CD14-positive monocyte (primary cell): ENCODE measurements at regions not wholly inside any gene's neighbourhood (a gene's known extent, or its start where the extent isn't known, plus 50 kb on each side); places are given as distances from the start of the nearest gene placed in this dataset.

Source experiments
- DNase-seq, 3 donors: peaks; one replicate each; pipeline ENCODE4 v3.0.0-alpha.2; 2011 to 2022
- H2AFZ ChIP-seq: 2 replicates; pipeline ENCODE4 v1.6.0; 2012; ENCODE audit warnings: mild to moderate bottlenecking, low read depth, low read length, inconsistent platforms; ENCODE audit not compliant: insufficient read depth, poor library complexity, severe bottlenecking
- H3K27ac ChIP-seq, 2 donors: 1 replicate in 1 of 2; 2 replicates in 1 of 2; pipeline ENCODE4 v1.5.1; 2012 to 2013; ENCODE audit warnings: low read length in 2 of 2, control low read depth in 1 of 2, inconsistent platforms in 1 of 2, low read depth in 1 of 2, mild to moderate bottlenecking in 1 of 2
- H3K27me3 ChIP-seq, 2 donors: one replicate each; pipeline versions ENCODE4 v1.6.0 to v1.6.1; 2011 to 2013; ENCODE audit warnings: low read length in 2 of 2; ENCODE audit not compliant: control insufficient read depth in 2 of 2, insufficient read depth in 2 of 2
- H3K36me3 ChIP-seq, 2 donors: replicated peaks in 1 of 2; 1 replicate in 1 of 2; 2 replicates in 1 of 2; pipeline versions ENCODE4 v1.5.1 to v1.6.1; 2012 to 2013; ENCODE audit warnings: low read length in 2 of 2, control low read depth in 1 of 2, inconsistent platforms in 1 of 2, mild to moderate bottlenecking in 1 of 2; ENCODE audit not compliant: insufficient read depth in 2 of 2, control insufficient read depth in 1 of 2
- H3K4me1 ChIP-seq, 2 donors: 1 replicate in 1 of 2; 2 replicates in 1 of 2; pipeline versions ENCODE4 v1.5.1 to v1.6.1; 2012 to 2013; ENCODE audit warnings: low read length in 2 of 2, control low read depth in 1 of 2, inconsistent platforms in 1 of 2, mild to moderate bottlenecking in 1 of 2, moderate library complexity in 1 of 2; ENCODE audit not compliant: insufficient read depth in 2 of 2, control insufficient read depth in 1 of 2
- H3K4me2 ChIP-seq: replicated peaks from 2 replicates; pipeline ENCODE3; 2012; ENCODE audit warnings: low read length, moderate library complexity, mild to moderate bottlenecking; ENCODE audit not compliant: poor library complexity, severe bottlenecking; ENCODE audit errors: extremely low read depth
- H3K4me3 ChIP-seq, 3 experiments: fragments of 200-600 bp in 1 of 3; sonication (generic) in 1 of 3; replicated peaks in 1 of 3; 1 replicate in 2 of 3; 2 replicates in 1 of 3; pipeline ENCODE4 v1.5.1; 2011 to 2013; ENCODE audit warnings: low read length in 3 of 3, mild to moderate bottlenecking in 3 of 3, control low read depth in 2 of 3, low read depth in 2 of 3, inconsistent platforms in 1 of 3, moderate library complexity in 1 of 3
- H3K79me2 ChIP-seq: 2 replicates; pipeline ENCODE4 v1.6.0; 2012; ENCODE audit warnings: mild to moderate bottlenecking, control low read depth, inconsistent platforms, low read length, moderate library complexity; ENCODE audit not compliant: insufficient read depth
- H3K9ac ChIP-seq: 2 replicates; pipeline ENCODE4 v1.6.0; 2017; ENCODE audit warnings: low read length, mild to moderate bottlenecking; ENCODE audit not compliant: insufficient read depth, poor library complexity, severe bottlenecking
- H3K9me3 ChIP-seq, 2 donors: replicated peaks in 1 of 2; 1 replicate in 1 of 2; 2 replicates in 1 of 2; pipeline versions ENCODE4 v1.5.1 to v1.6.1; 2012 to 2013; ENCODE audit warnings: low read length in 2 of 2, control low read depth in 1 of 2; ENCODE audit not compliant: control insufficient read depth in 1 of 2, insufficient read depth in 1 of 2
- H4K20me1 ChIP-seq: 2 replicates; pipeline ENCODE4 v1.6.0; 2012; ENCODE audit warnings: mild to moderate bottlenecking, low read length, control low read depth, moderate library complexity; ENCODE audit not compliant: insufficient read depth
- H3K27ac Mint-ChIP-seq, 7 donors: one replicate each; pipeline ENCODE4 v1.8.0; 2020; ENCODE audit warnings: mild to moderate bottlenecking in 7 of 7, mixed read lengths in 7 of 7, moderate library complexity in 6 of 7, inconsistent platforms in 2 of 7
- H3K27me3 Mint-ChIP-seq, 3 donors: one replicate each; pipeline ENCODE4 v1.8.0; 2021 to 2022; ENCODE audit warnings: low read depth in 3 of 3, mild to moderate bottlenecking in 3 of 3, mixed read lengths in 3 of 3, moderate library complexity in 3 of 3, inconsistent platforms in 1 of 3
- H3K36me3 Mint-ChIP-seq, 2 donors: one replicate each; pipeline ENCODE4 v1.8.0; 2020; ENCODE audit warnings: mixed read lengths in 2 of 2, inconsistent platforms in 1 of 2, mild to moderate bottlenecking in 1 of 2
- H3K4me1 Mint-ChIP-seq: one replicate; pipeline ENCODE4 v1.8.0; 2020; ENCODE audit warnings: mild to moderate bottlenecking, mixed read lengths
- H3K4me3 Mint-ChIP-seq, 2 donors: one replicate each; pipeline ENCODE4 v1.8.0; 2020; ENCODE audit warnings: mild to moderate bottlenecking in 2 of 2, mixed read lengths in 2 of 2, moderate library complexity in 1 of 2
- H3K9me3 Mint-ChIP-seq, 7 donors: one replicate each; pipeline ENCODE4 v1.8.0; 2020 to 2022; ENCODE audit warnings: mixed read lengths in 7 of 7, mild to moderate bottlenecking in 6 of 7, moderate library complexity in 6 of 7, inconsistent platforms in 2 of 7
- WGBS: methylation state at CpG from one replicate; pipeline ENCODE4 v1.1.5; 2013; ENCODE audit warnings: missing lambda C conversion rate; ENCODE audit not compliant: insufficient coverage; 5-methylcytosine and 5-hydroxymethylcytosine counted together
- intact Hi-C, 2 donors: fragments of 100-400 bp; cut with micrococcal nuclease; formaldehyde crosslinking; loops; one replicate each; pipeline versions ENCODE4 v1.15.0 to v1.15.1; 2023
- TF ChIP-seq, protein P1 (sequence below): fragments of 200-600 bp; IDR thresholded peaks from one replicate; pipeline ENCODE4 v1.8.0; 2022; ENCODE audit warnings: antibody characterized with exemption, mild to moderate bottlenecking

- TF ChIP-seq, protein P1, sequence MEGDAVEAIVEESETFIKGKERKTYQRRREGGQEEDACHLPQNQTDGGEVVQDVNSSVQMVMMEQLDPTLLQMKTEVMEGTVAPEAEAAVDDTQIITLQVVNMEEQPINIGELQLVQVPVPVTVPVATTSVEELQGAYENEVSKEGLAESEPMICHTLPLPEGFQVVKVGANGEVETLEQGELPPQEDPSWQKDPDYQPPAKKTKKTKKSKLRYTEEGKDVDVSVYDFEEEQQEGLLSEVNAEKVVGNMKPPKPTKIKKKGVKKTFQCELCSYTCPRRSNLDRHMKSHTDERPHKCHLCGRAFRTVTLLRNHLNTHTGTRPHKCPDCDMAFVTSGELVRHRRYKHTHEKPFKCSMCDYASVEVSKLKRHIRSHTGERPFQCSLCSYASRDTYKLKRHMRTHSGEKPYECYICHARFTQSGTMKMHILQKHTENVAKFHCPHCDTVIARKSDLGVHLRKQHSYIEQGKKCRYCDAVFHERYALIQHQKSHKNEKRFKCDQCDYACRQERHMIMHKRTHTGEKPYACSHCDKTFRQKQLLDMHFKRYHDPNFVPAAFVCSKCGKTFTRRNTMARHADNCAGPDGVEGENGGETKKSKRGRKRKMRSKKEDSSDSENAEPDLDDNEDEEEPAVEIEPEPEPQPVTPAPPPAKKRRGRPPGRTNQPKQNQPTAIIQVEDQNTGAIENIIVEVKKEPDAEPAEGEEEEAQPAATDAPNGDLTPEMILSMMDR, result no peak
- no peak overlapping the region for H3K4me3 ChIP-seq
- H3K36me3 Mint-ChIP-seq, result no peaks in the 10 kb centered on the region
- no peaks in the 10 kb centered on the region for H3K36me3 ChIP-seq
- H3K4me1 Mint-ChIP-seq, result no peaks in the 10 kb centered on the region
- peaks cover 9 to 33% of the 10 kb centered on the region in 2 donors for H3K9me3 ChIP-seq
- H3K9me3 Mint-ChIP-seq, result peaks cover 7 to 28% (median 20%) of the 10 kb centered on the region in 7 donors
- no peak overlapping the region for H3K4me2 ChIP-seq
- H4K20me1 ChIP-seq, result no peaks in the 10 kb centered on the region
- H3K4me1 ChIP-seq, result no peaks in the 10 kb centered on the region
- H2AFZ ChIP-seq, result no peak overlapping the region
- H3K9ac ChIP-seq, result no peak overlapping the region
- WGBS, result 83% methylated on average over 4 of the region's 6 CpGs
- no peaks in the 10 kb centered on the region for H3K27me3 ChIP-seq
- no peak overlapping the region for H3K27ac Mint-ChIP-seq
- no peaks in the 10 kb centered on the region for H3K79me2 ChIP-seq
- no peak overlapping the region for H3K27ac ChIP-seq
- no peaks in the 10 kb centered on the region for H3K27me3 Mint-ChIP-seq
- DNase-seq, result no peak
- intact Hi-C loops, result no loop called here
- no peak overlapping the region for H3K4me3 Mint-ChIP-seq
Measured at GRCh38 chr7:51633596-51633995, 317.0 kb upstream of the COBL start.

- no CpG with 5 or more reads among the region's 1 CpG for WGBS
- TF ChIP-seq, protein P1, result no peak
- H3K27ac Mint-ChIP-seq, result no peak overlapping the region
Measured at GRCh38 chr7:51633006-51633405, 316.4 kb upstream of the COBL start.

More at GRCh38 chr7:51633006-51633405, 316.4 kb upstream of the COBL start:
- no peak overlapping the region for H3K4me3 ChIP-seq
- DNase-seq, result no peak
- H4K20me1 ChIP-seq, result no peaks in the 10 kb centered on the region
- intact Hi-C loops, result no loop called here
- no peaks in the 10 kb centered on the region for H3K36me3 Mint-ChIP-seq
- no peak overlapping the region for H3K9ac ChIP-seq
- peaks cover 8 to 27% of the 10 kb centered on the region in 2 donors for H3K9me3 ChIP-seq
- peaks cover 7 to 26% (median 20%) of the 10 kb centered on the region in 7 donors for H3K9me3 Mint-ChIP-seq
- no peaks in the 10 kb centered on the region for H3K36me3 ChIP-seq
- H3K27me3 ChIP-seq, result no peaks in the 10 kb centered on the region
- H3K4me1 Mint-ChIP-seq, result no peaks in the 10 kb centered on the region
- H3K4me2 ChIP-seq, result no peak overlapping the region
- no peak overlapping the region for H2AFZ ChIP-seq
- H3K27ac ChIP-seq, result no peak overlapping the region
- no peak overlapping the region for H3K4me3 Mint-ChIP-seq
- no peaks in the 10 kb centered on the region for H3K4me1 ChIP-seq
- no peaks in the 10 kb centered on the region for H3K79me2 ChIP-seq
- no peaks in the 10 kb centered on the region for H3K27me3 Mint-ChIP-seq
